Neural cell (in vitro differentiated cells): ENCODE measurements at regions not wholly inside any gene's neighbourhood (a gene's known extent, or its start where the extent isn't known, plus 50 kb on each side); places are given as distances from the start of the nearest gene placed in this dataset.

ENCODE experiments used
- EP300 ChIP-seq: fragments of 450-650 bp; conservative IDR thresholded peaks from 2 replicates; pipeline ENCODE4 v1.6.1; 2014; ENCODE audit warnings: antibody characterized with exemption, mild to moderate bottlenecking, moderate library complexity; ENCODE audit not compliant: poor library complexity, severe bottlenecking
- SMC3 ChIP-seq: fragments of 450-650 bp; conservative IDR thresholded peaks from 2 replicates; pipeline ENCODE4 v1.6.1; 2014; ENCODE audit warnings: antibody characterized with exemption, mild to moderate bottlenecking, moderate library complexity; ENCODE audit not compliant: poor library complexity
- TF ChIP-seq, protein P1 (sequence below): fragments of 450-650 bp; IDR thresholded peaks from 2 replicates; pipeline ENCODE4 v1.5.1; 2014; ENCODE audit warnings: antibody characterized with exemption, mild to moderate bottlenecking, moderate library complexity; ENCODE audit not compliant: poor library complexity, severe bottlenecking

DNA sequence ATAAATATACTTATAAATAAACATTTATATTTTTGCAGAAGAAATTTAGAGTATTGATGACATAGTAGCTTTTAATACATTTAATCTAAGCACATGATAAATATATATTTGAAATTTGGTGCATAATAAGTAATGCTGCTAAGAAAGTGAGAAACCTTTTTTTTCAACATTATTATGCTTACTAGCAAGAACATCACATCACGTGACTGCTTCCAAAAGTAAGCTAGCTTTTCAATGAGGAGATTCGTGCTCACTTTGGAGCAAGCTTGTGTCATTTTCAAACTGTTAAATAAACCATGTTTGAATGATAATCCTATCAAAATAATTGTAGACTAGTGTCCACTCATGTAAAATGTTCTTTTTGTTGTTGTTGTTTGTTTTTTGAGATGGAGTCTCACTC, 109.0 kb upstream of the SLC4A7 start:
- TF ChIP-seq SMC3: no peak
- TF ChIP-seq, protein P1, sequence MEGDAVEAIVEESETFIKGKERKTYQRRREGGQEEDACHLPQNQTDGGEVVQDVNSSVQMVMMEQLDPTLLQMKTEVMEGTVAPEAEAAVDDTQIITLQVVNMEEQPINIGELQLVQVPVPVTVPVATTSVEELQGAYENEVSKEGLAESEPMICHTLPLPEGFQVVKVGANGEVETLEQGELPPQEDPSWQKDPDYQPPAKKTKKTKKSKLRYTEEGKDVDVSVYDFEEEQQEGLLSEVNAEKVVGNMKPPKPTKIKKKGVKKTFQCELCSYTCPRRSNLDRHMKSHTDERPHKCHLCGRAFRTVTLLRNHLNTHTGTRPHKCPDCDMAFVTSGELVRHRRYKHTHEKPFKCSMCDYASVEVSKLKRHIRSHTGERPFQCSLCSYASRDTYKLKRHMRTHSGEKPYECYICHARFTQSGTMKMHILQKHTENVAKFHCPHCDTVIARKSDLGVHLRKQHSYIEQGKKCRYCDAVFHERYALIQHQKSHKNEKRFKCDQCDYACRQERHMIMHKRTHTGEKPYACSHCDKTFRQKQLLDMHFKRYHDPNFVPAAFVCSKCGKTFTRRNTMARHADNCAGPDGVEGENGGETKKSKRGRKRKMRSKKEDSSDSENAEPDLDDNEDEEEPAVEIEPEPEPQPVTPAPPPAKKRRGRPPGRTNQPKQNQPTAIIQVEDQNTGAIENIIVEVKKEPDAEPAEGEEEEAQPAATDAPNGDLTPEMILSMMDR: no peak
- TF ChIP-seq EP300: no peak
